Neural progenitor cell (in vitro differentiated cells): ENCODE measurements at regions not wholly inside any gene's neighbourhood (a gene's known extent, or its start where the extent isn't known, plus 50 kb on each side); places are given as distances from the start of the nearest gene placed in this dataset.
A peak's percentile ranks its signal among the peaks of the same experiment; 100 is the strongest.

Source experiments
- DNase-seq: peaks from one replicate; pipeline ENCODE4 v3.0.0-alpha.2; 2016; ENCODE audit warnings: low spot score
- H2AFZ ChIP-seq: fragments of 200-600 bp; sonication (generic); replicated peaks from 2 replicates; pipeline ENCODE4 v1.6.1; 2016; ENCODE audit warnings: antibody characterized with exemption
- H3F3A ChIP-seq: fragments of 200-600 bp; sonication (generic); 2 replicates; pipeline ENCODE4 v1.6.1; 2016; ENCODE audit warnings: antibody characterized with exemption, low read depth
- H3K27ac ChIP-seq: fragments of 200-600 bp; sonication (generic); 2 replicates; pipeline ENCODE4 v1.5.1; 2016; ENCODE audit warnings: mild to moderate bottlenecking
- H3K27me3 ChIP-seq: fragments of 200-600 bp; sonication (generic); 2 replicates; pipeline ENCODE4 v1.6.1; 2016; ENCODE audit warnings: mild to moderate bottlenecking, moderate library complexity
- H3K36me3 ChIP-seq: fragments of 200-600 bp; sonication (generic); 2 replicates; pipeline ENCODE4 v1.5.1; 2016
- H3K4me1 ChIP-seq: fragments of 200-600 bp; sonication (generic); 2 replicates; pipeline ENCODE4 v1.6.1; 2016; ENCODE audit warnings: mixed run types
- H3K4me2 ChIP-seq: fragments of 200-600 bp; sonication (generic); 2 replicates; pipeline ENCODE4 v1.6.1; 2016
- H3K4me3 ChIP-seq: fragments of 200-600 bp; sonication (generic); 2 replicates; pipeline ENCODE4 v1.5.1; 2016
- H3K79me2 ChIP-seq: fragments of 200-600 bp; sonication (generic); 2 replicates; pipeline ENCODE4 v1.6.1; 2016; ENCODE audit warnings: low read depth
- H3K9ac ChIP-seq: fragments of 200-600 bp; sonication (generic); 2 replicates; pipeline ENCODE4 v1.6.1; 2016
- H3K9me3 ChIP-seq: fragments of 200-600 bp; sonication (generic); 2 replicates; pipeline ENCODE4 v1.5.1; 2016; ENCODE audit warnings: low read depth
- H4K20me1 ChIP-seq: fragments of 200-600 bp; sonication (generic); 2 replicates; pipeline ENCODE4 v1.6.1; 2016; ENCODE audit warnings: low read depth
- H3K27ac Mint-ChIP-seq: 3 replicates; pipeline ENCODE4 v1.8.0; 2021; ENCODE audit warnings: mixed read lengths
- H3K27me3 Mint-ChIP-seq: 2 replicates; pipeline ENCODE4 v1.8.0; 2022; ENCODE audit warnings: low read depth, mild to moderate bottlenecking, inconsistent platforms, moderate library complexity, mixed read lengths; ENCODE audit not compliant: insufficient read depth
- H3K36me3 Mint-ChIP-seq: 3 replicates; pipeline ENCODE4 v1.8.0; 2021; ENCODE audit warnings: mixed read lengths
- H3K4me1 Mint-ChIP-seq: 3 replicates; pipeline ENCODE4 v1.8.0; 2021; ENCODE audit warnings: mixed read lengths
- H3K4me3 Mint-ChIP-seq: 3 replicates; pipeline ENCODE4 v1.8.0; 2021; ENCODE audit warnings: mild to moderate bottlenecking, moderate library complexity, mixed read lengths
- H3K9me3 Mint-ChIP-seq: 3 replicates; pipeline ENCODE4 v1.8.0; 2020; ENCODE audit warnings: mixed read lengths
- CTCF ChIP-seq: fragments of 200-600 bp; sonication (generic); IDR thresholded peaks from 2 replicates; pipeline ENCODE4 v1.5.1; 2017; ENCODE audit warnings: antibody characterized with exemption, mild to moderate bottlenecking
- EZH2 ChIP-seq: fragments of 200-600 bp; sonication (generic); IDR thresholded peaks from 2 replicates; pipeline ENCODE4 v1.6.1; 2017; ENCODE audit warnings: antibody characterized with exemption, mild to moderate bottlenecking, moderate library complexity
- EZH2phosphoT487 ChIP-seq: fragments of 200-600 bp; sonication (generic); IDR thresholded peaks from 2 replicates; pipeline ENCODE4 v1.6.1; 2017; ENCODE audit warnings: antibody characterized with exemption

GRCh38 chr5:133716532-133717183 is 104.3 kb upstream of the FSTL4 start:
- TF ChIP-seq EZH2 (no peak), CTCF (no peak), EZH2phosphoT487 (no peak)
- H3K27me3 Mint-ChIP-seq: no peaks in the 10 kb centered on the region
- no peaks in the 10 kb centered on the region for H3F3A ChIP-seq
- H3K27ac ChIP-seq: no peak overlapping the region
- no peaks in the 10 kb centered on the region for H3K79me2 ChIP-seq
- no peak overlapping the region for H3K9ac ChIP-seq
- peaks cover 6% of the 10 kb centered on the region for H3K4me1 Mint-ChIP-seq
- no peaks in the 10 kb centered on the region for H3K9me3 ChIP-seq
- H2AFZ ChIP-seq: no peak overlapping the region
- no peaks in the 10 kb centered on the region for H3K27me3 ChIP-seq
- DNase-seq: no peak
- H3K36me3 Mint-ChIP-seq: peaks cover 2% of the 10 kb centered on the region
- H4K20me1 ChIP-seq: no peaks in the 10 kb centered on the region
- H3K4me3 Mint-ChIP-seq: no peak overlapping the region
- no peak overlapping the region for H3K27ac Mint-ChIP-seq
- H3K9me3 Mint-ChIP-seq: peaks cover 4% of the 10 kb centered on the region
- H3K4me2 ChIP-seq: no peak overlapping the region
- H3K4me3 ChIP-seq: no peak overlapping the region
- H3K36me3 ChIP-seq: no peaks in the 10 kb centered on the region
- peaks cover 5% of the 10 kb centered on the region for H3K4me1 ChIP-seq

- Mint-ChIP-seq H3K36me3 (peaks cover 2% of the 10 kb centered on the region), H3K4me3 (no peak overlapping the region), H3K4me1 (peaks cover 6% of the 10 kb centered on the region), H3K9me3 (no peaks in the 10 kb centered on the region), H3K27ac (no peak overlapping the region), H3K27me3 (peaks cover 3% of the 10 kb centered on the region)
- Histone ChIP-seq H3K27ac (no peak overlapping the region), H2AFZ (peak overlapping the region; percentile 34), H3F3A (no peaks in the 10 kb centered on the region), H3K9me3 (no peaks in the 10 kb centered on the region), H3K27me3 (no peaks in the 10 kb centered on the region), H3K9ac (no peak overlapping the region), H3K4me2 (no peak overlapping the region), H4K20me1 (no peaks in the 10 kb centered on the region), H3K4me3 (no peak overlapping the region), H3K4me1 (peaks cover 5% of the 10 kb centered on the region), H3K79me2 (no peaks in the 10 kb centered on the region), H3K36me3 (no peaks in the 10 kb centered on the region)
- DNase-seq: no peak
- no peak for TF ChIP-seq EZH2
- TF ChIP-seq CTCF: no peak
Observed at GRCh38 chr5:133715616-133716015, 103.3 kb upstream of the FSTL4 start.

- peaks cover 6% of the 10 kb centered on the region for H3K4me1 Mint-ChIP-seq
- no peak overlapping the region for H3K9ac ChIP-seq
- H3K79me2 ChIP-seq: no peaks in the 10 kb centered on the region
- H3K27me3 Mint-ChIP-seq: peaks cover 3% of the 10 kb centered on the region
- no peak overlapping the region for H3K4me2 ChIP-seq
- H3K9me3 ChIP-seq: no peaks in the 10 kb centered on the region
- no peak overlapping the region for H2AFZ ChIP-seq
- DNase-seq: no peak
- H3K36me3 ChIP-seq: no peaks in the 10 kb centered on the region
- no peak overlapping the region for H3K4me3 ChIP-seq
- H3K36me3 Mint-ChIP-seq: peaks cover 2% of the 10 kb centered on the region
- H3K4me1 ChIP-seq: peaks cover 5% of the 10 kb centered on the region
- H3K4me3 Mint-ChIP-seq: no peak overlapping the region
- no peaks in the 10 kb centered on the region for H3F3A ChIP-seq
- no peak overlapping the region for H3K27ac ChIP-seq
- H3K27ac Mint-ChIP-seq: no peak overlapping the region
- TF ChIP-seq EZH2phosphoT487: no peak
- no peak for TF ChIP-seq CTCF
- no peak for TF ChIP-seq EZH2
- no peaks in the 10 kb centered on the region for H3K9me3 Mint-ChIP-seq
- no peaks in the 10 kb centered on the region for H3K27me3 ChIP-seq
- no peaks in the 10 kb centered on the region for H4K20me1 ChIP-seq
Observed at GRCh38 chr5:133715216-133715615, 102.9 kb upstream of the FSTL4 start.
